Left renal pelvis (tissue), 4 donors: ENCODE measurements at regions not wholly inside any gene's neighbourhood (a gene's known extent, or its start where the extent isn't known, plus 50 kb on each side); places are given as distances from the start of the nearest gene placed in this dataset.

Experiments used
- DNase-seq, 4 donors: peaks; one replicate each; pipeline ENCODE4 v3.0.0-alpha.2; 2013; ENCODE audit warnings: low read depth in 4 of 4, low spot score in 3 of 4

GRCh38 chr10:90975096-90975495 is 54.2 kb upstream of the ANKRD1 start:
- DNase-seq = no peak

GRCh38 chr10:90977162-90977854 is 56.4 kb upstream of the ANKRD1 start:
- no peak for DNase-seq

GRCh38 chr10:90977855-90978486 is 57.1 kb upstream of the ANKRD1 start:
- DNase-seq = no peak

- DNase-seq = no peak
These were observed 61.6 kb upstream of the ANKRD1 start for GRCh38 chr10:90982406-90983008.

GRCh38 chr10:90983914-90984549 is 63.1 kb upstream of the ANKRD1 start:
- DNase-seq = no peak

GRCh38 chr10:90984898-90985297 is 64.0 kb upstream of the ANKRD1 start:
- no peak for DNase-seq

- DNase-seq = no peak
These were observed 64.5 kb upstream of the ANKRD1 start for GRCh38 chr10:90985321-90985933.

- no peak for DNase-seq
These were observed 65.4 kb upstream of the ANKRD1 start for GRCh38 chr10:90986136-90986760.

GRCh38 chr10:90986870-90987269 is 66.0 kb upstream of the ANKRD1 start:
- no peak for DNase-seq

GRCh38 chr10:90987383-90987782 is 66.5 kb upstream of the ANKRD1 start:
- no peak for DNase-seq

GRCh38 chr10:90988024-90988423 is 67.1 kb upstream of the ANKRD1 start:
- no peak for DNase-seq

- DNase-seq = no peak
These were observed 67.9 kb upstream of the ANKRD1 start for GRCh38 chr10:90988802-90989201.

- no peak for DNase-seq
These were observed 68.5 kb upstream of the ANKRD1 start for GRCh38 chr10:90989378-90989777.

GRCh38 chr10:90992462-90992861 is 71.6 kb upstream of the ANKRD1 start:
- no peak for DNase-seq

GRCh38 chr10:90993340-90993739 is 72.5 kb upstream of the ANKRD1 start:
- DNase-seq = no peak

- no peak for DNase-seq
These were observed 76.8 kb upstream of the ANKRD1 start for GRCh38 chr10:90997670-90998069.

GRCh38 chr10:90998733-90999511 is 78.0 kb upstream of the ANKRD1 start:
- DNase-seq = no peak

GRCh38 chr10:90999512-91000172 is 78.8 kb upstream of the ANKRD1 start:
- DNase-seq = no peak

GRCh38 chr10:91000470-91000869 is 79.6 kb upstream of the ANKRD1 start:
- no peak for DNase-seq
